A673 (cell line): ENCODE measurements at regions not wholly inside any gene's neighbourhood (a gene's known extent, or its start where the extent isn't known, plus 50 kb on each side); places are given as distances from the start of the nearest gene placed in this dataset.

Source experiments
- BruUV-seq: library from RNA; stranded (reverse); fragments of 400-500 nt; replicated peaks from 2 replicates; lab custom pipeline; 2021; lab: Mats Ljungman, UMichigan
- CTCF ChIA-PET: fragments of 300-600 bp; sonication (Branson Sonifier 250); formaldehyde crosslinking; loops from one replicate; lab custom pipeline; 2022; ENCODE audit warnings: antibody characterized with exemption; lab: Charles Lee
- POLR2A ChIA-PET: fragments of 300-600 bp; sonication (Branson Sonifier 250); formaldehyde crosslinking; loops from one replicate; lab custom pipeline; 2022; ENCODE audit warnings: antibody characterized with exemption; ENCODE audit not compliant: low non-redundant PET; lab: Charles Lee
- DNase-seq: peaks from one replicate; pipeline ENCODE4 v3.0.0-alpha.2; 2015; ENCODE audit warnings: low spot score
- H3K27ac ChIP-seq: fragments of 200-600 bp; sonication (generic); 2 replicates; pipeline ENCODE4 v1.5.1; 2016; ENCODE audit warnings: mixed run types, low read depth, mild to moderate bottlenecking, mixed read lengths, antibody characterized with exemption, low read length; ENCODE audit not compliant: poor library complexity, severe bottlenecking
- H3K27me3 ChIP-seq: fragments of 200-600 bp; sonication (generic); replicated peaks from 2 replicates; pipeline ENCODE4 v1.6.1; 2017; ENCODE audit warnings: mixed run types, low read depth, mild to moderate bottlenecking, mixed read lengths, antibody characterized with exemption, low read length; ENCODE audit not compliant: insufficient read depth, poor library complexity
- H3K36me3 ChIP-seq: fragments of 200-600 bp; sonication (generic); 2 replicates; pipeline ENCODE4 v1.6.1; 2016; ENCODE audit warnings: mixed run types, mild to moderate bottlenecking, mixed read lengths, antibody characterized with exemption, low read length; ENCODE audit not compliant: insufficient read depth, poor library complexity, severe bottlenecking
- H3K4me1 ChIP-seq: fragments of 200-600 bp; sonication (generic); 2 replicates; pipeline ENCODE4 v1.6.1; 2017; ENCODE audit warnings: mixed run types, mild to moderate bottlenecking, mixed read lengths, antibody characterized with exemption, low read length; ENCODE audit not compliant: insufficient read depth, poor library complexity, severe bottlenecking
- H3K4me3 ChIP-seq: fragments of 200-600 bp; sonication (generic); 2 replicates; pipeline ENCODE4 v1.5.1; 2016; ENCODE audit warnings: low read depth, mixed run types, mild to moderate bottlenecking, mixed read lengths, low read length; ENCODE audit not compliant: poor library complexity, severe bottlenecking
- H3K9me3 ChIP-seq: fragments of 200-600 bp; sonication (generic); 2 replicates; pipeline ENCODE4 v1.6.1; 2016; ENCODE audit warnings: mixed run types, low read depth, mild to moderate bottlenecking, mixed read lengths, antibody characterized with exemption, low read length; ENCODE audit not compliant: poor library complexity, severe bottlenecking
- EZH2 ChIP-seq: fragments of 200-600 bp; sonication (generic); IDR thresholded peaks from 2 replicates; pipeline ENCODE4 v1.6.1; 2017; ENCODE audit warnings: borderline replicate concordance, low read depth, mild to moderate bottlenecking, mixed read lengths, antibody characterized with exemption, low read length; ENCODE audit not compliant: poor library complexity, severe bottlenecking
- intact Hi-C: fragments of 100-400 bp; cut with micrococcal nuclease; formaldehyde crosslinking; loops from one replicate; pipeline ENCODE4 v1.10.0; 2022; ENCODE audit not compliant: unreplicated experiment
- TF ChIP-seq, protein P1 (sequence below): fragments of 300-800, 200-600 bp; sonication (generic); conservative IDR thresholded peaks from 2 replicates; pipeline ENCODE4 v1.5.1; 2017; ENCODE audit warnings: low read depth, mild to moderate bottlenecking, antibody characterized with exemption, low read length, moderate library complexity, mixed read lengths

GRCh38 chr10:83276971-83277370 lies 862.3 kb upstream of the GHITM start:
- intact Hi-C loops = loop anchor here (10.0 kb wide), 1 partner anchor 58 kb away; no protein-coding TSS in a partner anchor
- no peak for DNase-seq
- Histone ChIP-seq H3K27me3 (no peaks in the 10 kb centered on the region), H3K4me3 (no peak overlapping the region), H3K27ac (no peak overlapping the region), H3K9me3 (peaks cover 15% of the 10 kb centered on the region), H3K4me1 (no peaks in the 10 kb centered on the region), H3K36me3 (no peaks in the 10 kb centered on the region)
- TF ChIP-seq, protein P1, sequence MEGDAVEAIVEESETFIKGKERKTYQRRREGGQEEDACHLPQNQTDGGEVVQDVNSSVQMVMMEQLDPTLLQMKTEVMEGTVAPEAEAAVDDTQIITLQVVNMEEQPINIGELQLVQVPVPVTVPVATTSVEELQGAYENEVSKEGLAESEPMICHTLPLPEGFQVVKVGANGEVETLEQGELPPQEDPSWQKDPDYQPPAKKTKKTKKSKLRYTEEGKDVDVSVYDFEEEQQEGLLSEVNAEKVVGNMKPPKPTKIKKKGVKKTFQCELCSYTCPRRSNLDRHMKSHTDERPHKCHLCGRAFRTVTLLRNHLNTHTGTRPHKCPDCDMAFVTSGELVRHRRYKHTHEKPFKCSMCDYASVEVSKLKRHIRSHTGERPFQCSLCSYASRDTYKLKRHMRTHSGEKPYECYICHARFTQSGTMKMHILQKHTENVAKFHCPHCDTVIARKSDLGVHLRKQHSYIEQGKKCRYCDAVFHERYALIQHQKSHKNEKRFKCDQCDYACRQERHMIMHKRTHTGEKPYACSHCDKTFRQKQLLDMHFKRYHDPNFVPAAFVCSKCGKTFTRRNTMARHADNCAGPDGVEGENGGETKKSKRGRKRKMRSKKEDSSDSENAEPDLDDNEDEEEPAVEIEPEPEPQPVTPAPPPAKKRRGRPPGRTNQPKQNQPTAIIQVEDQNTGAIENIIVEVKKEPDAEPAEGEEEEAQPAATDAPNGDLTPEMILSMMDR = no peak
- no peak for TF ChIP-seq EZH2
- POLR2A ChIA-PET = no interaction called here
- CTCF ChIA-PET = no interaction called here
- BruUV-seq = no TSS peak

DNA sequence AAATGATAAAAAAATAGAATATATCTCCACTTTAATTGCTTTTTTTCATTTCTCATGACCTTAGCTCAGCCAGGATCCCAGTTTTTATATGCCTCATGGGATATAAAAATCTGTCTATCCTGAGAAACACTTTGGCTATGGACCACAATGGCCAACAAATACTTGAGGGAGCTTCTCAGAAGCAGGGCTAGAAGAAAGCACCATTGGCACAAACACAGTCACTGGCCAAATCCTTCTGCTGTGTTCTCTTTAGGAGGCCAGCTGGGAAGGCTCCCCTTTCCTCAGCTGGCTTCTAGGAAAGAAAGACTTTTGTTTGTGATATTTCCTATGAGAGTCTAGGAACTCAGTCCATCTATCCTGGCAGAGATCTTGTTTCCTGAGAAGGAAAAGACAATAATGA lies 856.2 kb upstream of the GHITM start:
- intact Hi-C loops = no loop called here
- Histone ChIP-seq H3K4me3 (no peak overlapping the region), H3K9me3 (peaks cover 9% of the 10 kb centered on the region), H3K27me3 (no peaks in the 10 kb centered on the region), H3K4me1 (no peaks in the 10 kb centered on the region), H3K36me3 (no peaks in the 10 kb centered on the region), H3K27ac (no peak overlapping the region)
- no TSS peak for BruUV-seq
- ChIA-PET POLR2A (no interaction called here), CTCF (no interaction called here)
- TF ChIP-seq, protein P1 = no peak
- TF ChIP-seq EZH2 = no peak
- DNase-seq = no peak

DNA sequence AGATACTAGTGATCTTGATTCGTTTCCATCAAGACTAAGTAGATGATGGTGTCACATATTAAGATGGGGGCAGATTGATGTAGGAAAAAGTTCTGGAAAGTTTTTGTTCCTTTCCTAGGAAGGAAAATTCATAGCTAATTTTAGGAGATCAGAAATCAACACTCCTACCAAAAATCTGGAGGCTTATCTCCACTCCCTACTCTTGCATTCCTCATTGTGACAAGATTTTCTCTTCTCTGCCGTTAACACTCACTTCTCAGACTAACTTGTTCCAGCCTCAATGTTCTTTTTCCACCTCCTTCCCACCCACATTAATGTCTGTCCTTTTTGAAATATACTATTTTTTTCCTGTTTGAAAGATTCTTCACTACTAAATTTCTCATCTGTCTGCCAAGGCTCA lies 851.9 kb upstream of the GHITM start:
- CTCF ChIA-PET = no interaction called here
- H3K4me3 ChIP-seq = no peak overlapping the region
- no peaks in the 10 kb centered on the region for H3K27me3 ChIP-seq
- POLR2A ChIA-PET = no interaction called here
- no peak for TF ChIP-seq EZH2
- TF ChIP-seq, protein P1 = no peak
- intact Hi-C loops = no loop called here
- no peak for DNase-seq
- H3K27ac ChIP-seq = no peak overlapping the region
- no peaks in the 10 kb centered on the region for H3K4me1 ChIP-seq
- no TSS peak for BruUV-seq
- peaks cover 8% of the 10 kb centered on the region for H3K9me3 ChIP-seq
- no peaks in the 10 kb centered on the region for H3K36me3 ChIP-seq
